ENCODE measurements at regions not wholly inside any gene's neighbourhood (a gene's known extent, or its start where the extent isn't known, plus 50 kb on each side); places are given as distances from the start of the nearest gene placed in this dataset.

GRCh38 chr1:168414914-168415313 is 128.9 kb downstream of the XCL2 start:
- Histone ChIP-seq H3K9me3 (no peaks in the 10 kb centered on the region), H3K27ac (no peak overlapping the region), H3K27me3 (no peaks in the 10 kb centered on the region), H3K36me3 (no peaks in the 10 kb centered on the region), H3K4me3 (no peak overlapping the region), H3K4me1 (no peaks in the 10 kb centered on the region)
- WGBS, 2 donors (ENCODE audit: low coverage in 1 of 2), result 100% methylated on average over 1 to 2 of the region's 2 CpGs
- no peak for ATAC-seq
- TF ChIP-seq POLR2AphosphoS5 (IDR thresholded peaks at IDR 0.05), result no peak
- TF ChIP-seq CTCF (IDR thresholded peaks at IDR 0.05), result no peak
- no peak for TF ChIP-seq POLR2A (IDR thresholded peaks at IDR 0.05)
- TF ChIP-seq EP300 (IDR thresholded peaks at IDR 0.05), result no peak

GRCh38 chr1:168410464-168410863 is 129.8 kb downstream of the TBX19 start:
- ATAC-seq, result no peak
- H3K9me3 ChIP-seq, result peaks cover 0 to 10% (median 0%) of the 10 kb centered on the region in 3 donors
- no peaks in the 10 kb centered on the region for H3K27me3 ChIP-seq
- H3K27ac ChIP-seq, result no peak overlapping the region
- H3K4me3 ChIP-seq, result no peak overlapping the region
- 91 to 94% methylated on average over 7 of the region's 8 CpGs for WGBS, 2 donors (ENCODE audit: low coverage in 1 of 2)
- H3K4me1 ChIP-seq, result no peaks in the 10 kb centered on the region
- H3K36me3 ChIP-seq, result no peaks in the 10 kb centered on the region
- TF ChIP-seq EP300 (IDR thresholded peaks at IDR 0.05) (no peak), CTCF (IDR thresholded peaks at IDR 0.05) (no peak), POLR2AphosphoS5 (IDR thresholded peaks at IDR 0.05) (no peak), POLR2A (IDR thresholded peaks at IDR 0.05) (no peak)

- ATAC-seq, result no peak
- TF ChIP-seq EP300 (IDR thresholded peaks at IDR 0.05) (no peak), POLR2A (IDR thresholded peaks at IDR 0.05) (no peak), POLR2AphosphoS5 (IDR thresholded peaks at IDR 0.05) (no peak), CTCF (IDR thresholded peaks at IDR 0.05) (no peak)
- Histone ChIP-seq H3K4me3 (no peak overlapping the region), H3K36me3 (no peaks in the 10 kb centered on the region), H3K27me3 (no peaks in the 10 kb centered on the region), H3K4me1 (no peaks in the 10 kb centered on the region), H3K9me3 (peaks cover 0 to 10% (median 0%) of the 10 kb centered on the region in 3 donors), H3K27ac (no peak overlapping the region)
- 50 to 52% methylated on average over 2 to 3 of the region's 3 CpGs for WGBS, 2 donors (ENCODE audit: low coverage in 1 of 2)
These were observed 128.2 kb downstream of the TBX19 start for GRCh38 chr1:168408884-168409283.

GRCh38 chr1:168408539-168408865 is 127.8 kb downstream of the TBX19 start:
- Histone ChIP-seq H3K9me3 (peaks cover 0 to 10% (median 0%) of the 10 kb centered on the region in 3 donors), H3K4me3 (no peak overlapping the region), H3K27ac (no peak overlapping the region), H3K36me3 (no peaks in the 10 kb centered on the region), H3K4me1 (no peaks in the 10 kb centered on the region), H3K27me3 (no peaks in the 10 kb centered on the region)
- no peak for TF ChIP-seq EP300 (IDR thresholded peaks at IDR 0.05)
- ATAC-seq, result no peak
- WGBS, 2 donors (ENCODE audit: low coverage in 1 of 2), result 76 to 92% methylated on average over 3 of the region's 3 CpGs

- Histone ChIP-seq H3K36me3 (no peaks in the 10 kb centered on the region), H3K4me3 (no peak overlapping the region), H3K27ac (no peak overlapping the region), H3K9me3 (peaks cover 0 to 10% (median 0%) of the 10 kb centered on the region in 3 donors), H3K27me3 (no peaks in the 10 kb centered on the region), H3K4me1 (no peaks in the 10 kb centered on the region)
- no peak for ATAC-seq
- no peak for TF ChIP-seq POLR2A (IDR thresholded peaks at IDR 0.05)
- TF ChIP-seq CTCF (IDR thresholded peaks at IDR 0.05), result no peak
- no peak for TF ChIP-seq EP300 (IDR thresholded peaks at IDR 0.05)
- TF ChIP-seq POLR2AphosphoS5 (IDR thresholded peaks at IDR 0.05), result no peak
- WGBS, 2 donors (ENCODE audit: low coverage in 1 of 2), result 78 to 100% methylated on average over 1 of the region's 1 CpG
These were observed 127.3 kb downstream of the TBX19 start for GRCh38 chr1:168407832-168408538.

Measured in gastroesophageal sphincter (tissue), 4 donors.